NCI-H524 (cell line): ENCODE measurements at regions not wholly inside any gene's neighbourhood (a gene's known extent, or its start where the extent isn't known, plus 50 kb on each side); places are given as distances from the start of the nearest gene placed in this dataset.

Source experiments
- DNase-seq, 2 experiments: peaks; one replicate each; lab custom pipeline; 2025; lab: John Stamatoyannopoulos, UW

- no peak for DNase-seq
Observed at GRCh38 chr9:96038271-96038670, 162.8 kb downstream of the ERCC6L2 start.

GRCh38 chr9:96034553-96035122 lies 159.1 kb downstream of the ERCC6L2 start:
- DNase-seq = no peak

DNA sequence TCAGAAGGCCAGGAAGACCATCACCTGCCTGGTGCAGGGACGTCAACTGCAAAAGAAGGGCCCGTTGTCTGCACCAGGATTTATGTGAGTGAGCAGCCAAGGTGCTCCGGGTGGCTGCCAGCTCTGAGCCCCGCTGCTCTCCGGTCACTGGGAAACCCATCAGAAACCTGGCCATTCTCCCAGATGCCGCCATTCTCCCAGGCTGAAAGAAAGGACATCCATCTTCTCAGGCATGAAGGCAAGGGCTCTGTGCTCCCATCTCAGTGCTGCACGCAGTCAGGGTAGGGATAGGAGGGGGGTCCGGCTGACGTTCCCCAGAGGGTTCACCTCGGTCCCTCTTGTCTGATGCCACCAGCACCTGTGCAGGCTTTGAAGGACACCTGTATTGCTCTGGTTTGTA lies 158.4 kb downstream of the ERCC6L2 start:
- DNase-seq = no peak

DNA sequence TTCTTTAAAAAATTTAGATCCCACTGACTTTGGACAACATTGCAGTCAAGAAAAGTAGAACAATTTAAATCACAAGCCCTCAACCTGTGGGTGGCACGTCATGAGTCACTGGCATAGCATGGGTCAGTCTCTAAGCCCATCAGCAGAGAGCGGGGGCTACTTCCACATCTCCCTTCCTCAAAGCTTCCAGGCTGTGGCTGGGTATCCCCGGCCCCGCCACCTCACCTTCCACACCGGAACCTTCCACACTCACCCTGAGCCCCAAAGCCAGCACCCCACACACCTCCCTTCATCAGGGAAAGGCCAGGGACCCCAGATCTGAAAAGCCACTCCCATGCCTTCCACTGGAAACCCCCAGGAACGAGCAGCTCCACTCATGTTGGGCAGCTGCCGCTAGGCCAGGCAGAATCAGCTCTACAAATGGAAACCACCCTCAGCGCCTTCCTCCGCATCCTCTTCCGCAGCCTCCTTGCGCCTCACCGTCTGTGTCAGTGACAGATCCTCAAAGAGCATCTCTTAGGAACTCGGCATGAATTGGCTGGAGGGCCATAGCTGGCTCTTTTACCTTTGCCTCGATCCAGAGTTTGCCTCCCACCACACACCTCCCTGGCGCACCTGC lies 156.5 kb downstream of the ERCC6L2 start:
- DNase-seq = no peak

- peak; percentile 80 to 86 for DNase-seq
Observed at GRCh38 chr9:96031366-96031824, 155.9 kb downstream of the ERCC6L2 start.

- no peak for DNase-seq
Observed at GRCh38 chr9:96029722-96030530, 154.4 kb downstream of the ERCC6L2 start.

DNA sequence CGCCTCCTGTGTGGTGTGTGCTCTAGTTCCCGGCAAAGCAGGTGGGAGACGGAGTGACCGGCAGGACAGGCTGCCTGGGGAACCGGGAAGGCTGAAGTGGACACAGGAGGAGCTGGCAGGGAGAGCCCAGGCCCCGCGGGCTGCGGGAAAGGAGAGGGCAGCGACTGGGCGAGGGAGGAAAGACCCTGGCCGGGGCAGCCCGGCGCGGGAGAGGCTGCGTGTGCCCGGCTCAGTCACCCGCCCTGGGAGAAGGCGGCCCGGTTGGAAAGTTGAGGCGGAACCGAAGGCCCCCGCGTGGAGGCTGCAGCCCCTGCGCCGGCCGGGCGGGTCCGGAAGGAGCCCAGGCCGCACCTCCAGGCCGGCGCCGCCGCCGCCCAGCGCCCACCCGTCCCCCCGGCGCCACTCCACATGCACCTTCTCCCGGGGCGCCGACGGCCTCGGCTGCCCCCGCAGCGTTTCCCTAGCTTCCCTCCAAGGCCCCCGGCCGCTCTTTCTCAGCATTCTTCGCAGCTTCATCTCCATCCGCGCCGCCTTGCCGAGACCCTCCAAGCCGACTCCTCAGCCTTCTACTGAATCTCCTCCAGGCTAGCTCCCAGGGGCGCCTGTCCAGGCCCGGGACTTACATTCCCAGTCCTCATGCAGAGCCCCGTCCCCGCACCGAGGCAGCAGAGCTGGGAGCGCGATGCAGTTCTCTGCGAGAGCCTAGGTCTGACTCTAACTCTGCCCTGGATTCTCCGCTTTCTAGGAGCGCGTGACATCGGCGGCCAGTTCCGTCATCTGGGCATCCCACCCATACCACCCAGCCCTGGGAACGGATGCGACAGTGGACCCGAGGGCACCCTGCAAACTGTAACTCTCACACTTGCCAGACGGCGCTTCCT lies 152.0 kb downstream of the ERCC6L2 start:
- no peak for DNase-seq

GRCh38 chr9:96026655-96027213 lies 151.2 kb downstream of the ERCC6L2 start:
- no peak for DNase-seq

DNA sequence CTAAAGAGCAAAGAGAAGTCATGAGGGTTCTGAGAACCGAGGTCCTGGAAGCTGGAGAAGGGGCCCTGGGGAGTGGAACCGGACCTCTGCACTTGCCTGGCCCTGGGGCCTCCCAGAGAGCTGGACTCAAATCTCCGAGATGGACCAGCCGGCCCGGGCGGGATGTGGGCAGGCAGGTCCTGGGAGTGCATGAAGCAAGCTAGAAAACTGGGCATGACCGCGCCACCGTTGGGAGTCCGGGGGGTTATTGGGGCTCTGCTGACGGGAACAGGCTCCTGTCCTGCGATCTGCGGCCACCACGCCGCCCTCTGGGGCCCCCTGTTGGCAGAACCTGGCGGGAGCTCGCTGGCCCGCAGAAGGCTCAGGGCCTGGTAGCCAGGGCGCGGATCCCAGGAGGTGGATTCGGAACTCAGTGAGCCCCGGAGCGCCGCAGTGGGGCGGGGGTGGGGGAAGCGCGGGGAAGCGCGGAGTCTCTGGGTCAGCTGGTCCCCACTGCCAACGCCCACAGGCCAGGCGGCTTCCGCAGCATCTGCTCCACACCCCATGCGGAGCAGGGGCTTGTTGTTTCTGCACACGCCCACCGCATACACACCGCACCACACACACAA lies 150.6 kb downstream of the ERCC6L2 start:
- DNase-seq = no peak

DNA sequence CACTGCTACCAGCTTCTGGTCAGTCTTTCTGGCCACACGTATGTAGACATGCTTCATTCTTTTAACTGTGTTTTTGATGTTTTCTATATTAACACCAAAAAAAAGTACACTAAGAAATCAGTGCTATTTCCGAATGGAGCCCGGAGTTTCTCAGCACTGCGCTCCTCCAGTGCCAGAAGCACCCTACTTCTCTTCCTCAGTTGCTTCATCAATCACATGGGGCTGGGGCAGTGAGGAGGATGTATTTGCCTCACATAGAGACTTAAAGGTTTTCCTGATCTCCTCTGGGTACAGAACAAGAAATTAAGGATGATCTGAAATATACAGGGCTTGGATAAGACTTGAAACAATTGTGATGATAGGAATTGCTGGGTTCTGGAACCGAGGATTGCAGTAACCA lies 148.0 kb downstream of the ERCC6L2 start:
- DNase-seq = no peak

- no peak for DNase-seq
Observed at GRCh38 chr9:96022445-96023051, 147.1 kb downstream of the ERCC6L2 start.

DNA sequence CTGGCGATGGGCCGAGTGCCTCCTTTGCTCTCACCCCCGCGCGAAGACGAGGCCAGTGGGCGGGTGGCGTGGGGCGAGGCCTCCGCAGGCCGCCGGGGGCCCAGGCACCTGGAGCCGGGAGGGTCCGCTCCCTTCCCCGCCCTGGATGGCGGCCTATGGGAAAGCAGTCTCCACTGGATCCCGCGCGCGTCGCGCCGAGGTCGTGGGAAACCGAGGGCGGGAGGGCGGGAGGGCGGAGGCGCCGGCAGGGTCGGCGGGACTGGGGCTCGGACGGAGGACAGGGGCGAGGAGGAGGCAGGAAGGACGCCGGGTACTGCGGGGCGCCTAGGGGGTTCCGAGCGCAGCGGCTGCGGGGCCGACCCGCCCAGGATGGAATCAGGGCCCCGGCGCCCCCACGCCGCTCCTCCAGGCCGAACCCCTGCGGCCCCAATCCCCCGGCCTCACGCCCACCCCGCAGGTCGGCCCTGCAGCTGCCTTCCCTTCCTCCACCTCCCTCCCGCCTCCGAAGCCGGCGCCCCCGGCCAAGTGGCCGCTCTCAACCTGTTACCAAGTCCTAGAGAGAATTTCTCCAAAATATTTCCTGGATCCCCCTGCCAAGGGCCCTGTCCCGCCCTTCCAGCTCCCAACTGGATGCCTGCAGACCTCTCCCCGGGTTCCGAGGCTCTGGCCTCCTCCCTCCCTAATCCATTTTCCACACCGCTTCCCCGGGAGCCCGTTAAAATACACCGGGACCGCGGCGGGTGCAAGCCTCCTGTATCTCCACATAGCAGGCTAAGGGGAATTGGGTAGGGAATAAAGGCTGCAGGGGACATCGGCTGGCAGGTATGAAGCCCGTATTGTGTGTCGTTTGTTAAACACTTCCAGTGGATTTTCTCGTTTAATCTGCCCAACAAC lies 146.3 kb downstream of the ERCC6L2 start:
- DNase-seq = peak in 1 of 2 experiments; percentile 35

DNA sequence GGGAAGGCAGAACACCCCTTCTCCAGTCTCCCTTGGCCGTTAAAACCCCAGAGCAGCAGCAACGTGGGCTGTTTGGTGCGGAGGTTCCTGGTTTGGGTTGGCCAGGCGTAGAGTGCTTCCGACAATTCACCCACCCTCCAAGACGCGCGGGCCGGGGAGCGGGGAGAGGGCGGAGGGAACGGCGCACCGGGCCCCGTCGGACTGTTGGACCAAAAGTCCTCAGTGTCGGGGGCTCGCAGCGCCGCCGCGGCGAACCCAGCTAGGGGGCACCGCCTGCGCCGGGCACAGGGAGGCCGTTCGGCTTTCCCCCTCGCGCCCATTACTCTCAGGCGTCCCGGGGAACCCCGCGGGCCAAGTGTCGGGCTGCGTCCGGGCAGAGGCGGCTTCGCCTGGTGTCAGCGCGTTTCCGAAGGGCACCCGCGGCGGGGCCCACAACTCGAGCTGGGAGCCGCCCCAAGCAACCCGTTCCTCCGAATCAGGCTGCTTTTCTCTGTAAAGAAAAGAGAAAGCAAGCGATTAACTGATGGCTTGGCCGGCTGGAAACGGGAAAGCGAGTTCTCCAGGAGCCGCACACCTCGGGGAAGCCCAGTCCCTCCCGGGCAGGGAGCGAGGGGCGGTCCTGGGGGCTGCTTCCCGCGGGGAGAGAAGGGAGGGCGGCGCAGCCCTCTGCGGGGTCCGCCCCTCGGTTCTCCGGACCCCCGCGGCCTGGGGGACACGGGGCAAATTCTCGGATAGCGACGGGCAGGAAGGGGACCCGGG lies 145.5 kb downstream of the ERCC6L2 start:
- peak; percentile 13 to 39 for DNase-seq

DNA sequence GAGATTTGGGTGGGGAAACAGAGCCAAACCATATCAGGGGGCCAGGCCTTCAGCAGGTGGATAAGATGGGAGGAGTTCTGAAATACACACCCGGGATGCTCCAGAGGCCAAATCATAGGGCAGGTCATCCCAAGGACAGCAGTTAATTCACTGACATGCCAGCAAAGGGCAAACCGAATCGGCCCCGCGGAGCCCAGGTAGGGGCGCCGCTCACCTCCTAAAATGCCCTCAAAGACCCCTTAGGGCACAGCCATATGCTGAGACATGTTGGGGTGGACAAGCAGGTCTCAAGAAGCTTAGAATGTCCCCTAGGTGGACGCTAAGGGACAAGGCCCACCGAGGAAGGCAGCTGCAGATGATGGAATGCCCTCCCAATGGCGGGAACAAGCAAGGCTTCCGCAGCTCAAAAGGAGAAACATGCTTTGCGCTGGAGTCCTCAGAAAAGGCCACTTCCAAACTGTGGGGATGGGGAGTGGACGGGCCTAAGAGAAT lies 144.9 kb downstream of the ERCC6L2 start:
- no peak for DNase-seq
